SK-N-SH (cell line): ENCODE measurements at regions not wholly inside any gene's neighbourhood (a gene's known extent, or its start where the extent isn't known, plus 50 kb on each side); places are given as distances from the start of the nearest gene placed in this dataset.

Experiments
- CTCF ChIA-PET: fragments of 300-600, 350-600 bp; formaldehyde crosslinking; extraction: SDS; loops from one replicate; lab custom pipeline; 2021; lab: Yijun Ruan, JAX
- POLR2A ChIA-PET: fragments of 350-600 bp; sonication (Branson Sonifier 250); formaldehyde crosslinking; extraction: SDS; loops from one replicate; lab custom pipeline; 2020; ENCODE audit warnings: antibody characterized with exemption, inconsistent platforms; lab: Yijun Ruan, JAX
- DNase-seq: peaks from one replicate; pipeline ENCODE4 v3.0.0; 2012
- H2AFZ ChIP-seq: fragments of 200-600 bp; sonication (generic); 2 replicates; pipeline ENCODE4 v1.8.1; 2016; ENCODE audit warnings: antibody characterized with exemption, mild to moderate bottlenecking, low read depth
- H3F3A ChIP-seq: fragments of 200-600 bp; sonication (generic); replicated peaks from 2 replicates; pipeline ENCODE3; 2016; ENCODE audit warnings: antibody characterized with exemption, mild to moderate bottlenecking; ENCODE audit not compliant: insufficient read depth
- H3K27ac ChIP-seq, 2 experiments: fragments of 200-500 bp in 1 of 2; fragments of 200-600 bp in 1 of 2; sonication (Bioruptor generic) in 1 of 2; sonication (generic), shearing (Covaris generic) in 1 of 2; 2 replicates each; pipeline versions ENCODE4 v1.5.1 to v1.6.1; 2014 to 2016; ENCODE audit warnings: low read depth in 2 of 2, inconsistent platforms in 1 of 2, low read length in 1 of 2, mild to moderate bottlenecking in 1 of 2, mixed read lengths in 1 of 2
- H3K27me3 ChIP-seq: fragments of 200-600 bp; sonication (generic), shearing (Covaris generic); 2 replicates; pipeline ENCODE4 v1.6.1; 2016; ENCODE audit warnings: mixed run types; ENCODE audit not compliant: insufficient read depth
- H3K36me3 ChIP-seq, 2 experiments: fragments of 200-500 bp in 1 of 2; fragments of 200-600 bp in 1 of 2; sonication (Bioruptor generic) in 1 of 2; sonication (generic) in 1 of 2; replicated peaks in 1 of 2; 2 replicates each; pipeline versions ENCODE3 to v1.5.1; 2014 to 2016; ENCODE audit warnings: low read length in 1 of 2, mild to moderate bottlenecking in 1 of 2; ENCODE audit not compliant: insufficient read depth in 2 of 2, control insufficient read depth in 1 of 2
- H3K4me1 ChIP-seq, 2 experiments: fragments of 200-500 bp in 1 of 2; fragments of 200-600 bp in 1 of 2; sonication (Bioruptor generic) in 1 of 2; sonication (generic), shearing (Covaris generic) in 1 of 2; 2 replicates each; pipeline versions ENCODE4 v1.5.1 to v1.6.1; 2014 to 2016; ENCODE audit warnings: low read depth in 1 of 2, low read length in 1 of 2, mixed run types in 1 of 2; ENCODE audit not compliant: insufficient read depth in 2 of 2, control insufficient read depth in 1 of 2
- H3K4me2 ChIP-seq: fragments of 200-600 bp; sonication (generic), shearing (Covaris generic); 2 replicates; pipeline ENCODE4 v1.6.1; 2017; ENCODE audit warnings: mixed run types
- H3K4me3 ChIP-seq, 2 experiments: fragments of 200-500 bp in 1 of 2; fragments of 200-600 bp in 1 of 2; sonication (Bioruptor generic) in 1 of 2; sonication (generic), shearing (Covaris generic) in 1 of 2; 2 replicates each; pipeline versions ENCODE4 v1.5.1 to v1.8.1; 2014 to 2016; ENCODE audit warnings: low read depth in 2 of 2, inconsistent platforms in 1 of 2, low read length in 1 of 2, mild to moderate bottlenecking in 1 of 2, mixed read lengths in 1 of 2, moderate library complexity in 1 of 2
- H3K79me2 ChIP-seq: fragments of 200-600 bp; sonication (generic); 2 replicates; pipeline ENCODE4 v1.8.1; 2017; ENCODE audit warnings: mild to moderate bottlenecking; ENCODE audit not compliant: insufficient read depth
- H3K9ac ChIP-seq: fragments of 200-600 bp; sonication (generic); 2 replicates; pipeline ENCODE4 v1.6.1; 2017; ENCODE audit warnings: mixed run types
- H3K9me2 ChIP-seq: fragments of 200-600 bp; sonication (generic); 2 replicates; pipeline ENCODE4 v1.6.1; 2017; ENCODE audit warnings: mixed run types
- H3K9me3 ChIP-seq: fragments of 200-600 bp; sonication (generic); 2 replicates; pipeline ENCODE4 v1.6.1; 2017; ENCODE audit warnings: mixed run types, mild to moderate bottlenecking, moderate library complexity
- H4K20me1 ChIP-seq: fragments of 200-600 bp; sonication (generic); 2 replicates; pipeline ENCODE4 v1.6.1; 2017; ENCODE audit warnings: mild to moderate bottlenecking, mixed run types; ENCODE audit not compliant: insufficient read depth
- CTCF ChIP-seq: fragments of 200-600 bp; sonication (generic); IDR thresholded peaks from 2 replicates; pipeline ENCODE4 v1.6.1; 2017; ENCODE audit warnings: antibody characterized with exemption, mild to moderate bottlenecking, moderate library complexity
- EP300 ChIP-seq, 2 experiments: IDR thresholded peaks; 2 replicates each; pipeline versions ENCODE4 v1.4.0 to v1.6.1; 2012; ENCODE audit warnings: borderline replicate concordance in 1 of 2, low read depth in 1 of 2, low read length in 1 of 2
- FOSL2 ChIP-seq: IDR thresholded peaks from 2 replicates; pipeline ENCODE4 v1.4.0; 2012; ENCODE audit warnings: low read depth, mild to moderate bottlenecking, moderate library complexity, borderline replicate concordance
- FOXM1 ChIP-seq: IDR thresholded peaks from 2 replicates; pipeline ENCODE4 v1.4.0; 2012; ENCODE audit warnings: low read depth, mild to moderate bottlenecking
- GATA2 ChIP-seq: sonication (generic); formaldehyde crosslinking; IDR thresholded peaks from 2 replicates; pipeline ENCODE4 v1.5.0; 2020; ENCODE audit warnings: mild to moderate bottlenecking, missing genetic modification reagents
- IRF3 ChIP-seq: fragments of 150-350 bp; IDR thresholded peaks from 2 replicates; pipeline ENCODE4 v1.6.1; 2016; ENCODE audit warnings: mild to moderate bottlenecking, low read depth, low read length
- JUND ChIP-seq: IDR thresholded peaks from 2 replicates; pipeline ENCODE4 v1.4.0; 2012
- NFIC ChIP-seq: IDR thresholded peaks from 2 replicates; pipeline ENCODE4 v1.4.0; 2012; ENCODE audit warnings: borderline replicate concordance
- POLR2AphosphoS5 ChIP-seq: IDR thresholded peaks from 2 replicates; pipeline ENCODE4 v1.6.1; 2012; ENCODE audit warnings: low read depth, low read length
- RCOR1 ChIP-seq: fragments of 150-350 bp; IDR thresholded peaks from 2 replicates; pipeline ENCODE4 v1.6.1; 2017; ENCODE audit warnings: antibody characterized with exemption, low read length
- RFX5 ChIP-seq: IDR thresholded peaks from 2 replicates; pipeline ENCODE4 v1.6.1; 2012; ENCODE audit warnings: mild to moderate bottlenecking, improper control_type of control experiment, low read length
- SIN3A ChIP-seq: IDR thresholded peaks from 2 replicates; pipeline ENCODE4 v1.6.1; 2012; ENCODE audit warnings: low read depth, mild to moderate bottlenecking, low read length, moderate library complexity, borderline replicate concordance
- SMC3 ChIP-seq: IDR thresholded peaks from 2 replicates; pipeline ENCODE4 v1.6.1; 2012; ENCODE audit warnings: low read depth, low read length, improper control_type of control experiment
- TAF1 ChIP-seq: IDR thresholded peaks from 2 replicates; pipeline ENCODE4 v1.6.1; 2012; ENCODE audit warnings: low read depth, mild to moderate bottlenecking, low read length, moderate library complexity, borderline replicate concordance
- USF2 ChIP-seq: fragments of 150-350 bp; IDR thresholded peaks from 2 replicates; pipeline ENCODE4 v1.6.1; 2017; ENCODE audit warnings: antibody characterized with exemption, low read length, low read depth, borderline replicate concordance
- WGBS: methylation state at CpG from one replicate; pipeline ENCODE4 v1.1.6; 2017; ENCODE audit warnings: low lambda C conversion rate; 5-methylcytosine and 5-hydroxymethylcytosine counted together
- TF ChIP-seq, protein P1 (sequence below): IDR thresholded peaks from 2 replicates; pipeline ENCODE4 v1.4.0; 2012; ENCODE audit warnings: low read depth, borderline replicate concordance
- TF ChIP-seq, protein P2 (sequence below): IDR thresholded peaks from 2 replicates; pipeline ENCODE4; 2012

GRCh38 chr16:6095414-6095813 lies 997.8 kb upstream of the EEF2KMT start:
- Histone ChIP-seq H3K36me3 (no peaks in the 10 kb centered on the region), H3K4me1 (peaks cover 0 to 6% of the 10 kb centered on the region in 2 experiments; a peak in 1 of 4 replicates), H3K4me3 (no peak overlapping the region), H3K4me2 (no peak overlapping the region), H3K9me2 (no peaks in the 10 kb centered on the region), H3F3A (no peaks in the 10 kb centered on the region), H4K20me1 (no peaks in the 10 kb centered on the region), H3K9ac (no peak overlapping the region), H3K79me2 (no peaks in the 10 kb centered on the region), H3K27me3 (no peaks in the 10 kb centered on the region), H2AFZ (no peak overlapping the region), H3K27ac (no peak overlapping the region; a peak in 1 of 4 replicates), H3K9me3 (no peaks in the 10 kb centered on the region)
- POLR2A ChIA-PET = no interaction called here
- TF ChIP-seq POLR2AphosphoS5 = no peak
- no peak for DNase-seq
- CTCF ChIA-PET = no interaction called here
- 12% methylated on average over 5 of the region's 5 CpGs for WGBS

GRCh38 chr16:6091021-6091420 lies 993.4 kb upstream of the EEF2KMT start:
- TF ChIP-seq, protein P1, sequence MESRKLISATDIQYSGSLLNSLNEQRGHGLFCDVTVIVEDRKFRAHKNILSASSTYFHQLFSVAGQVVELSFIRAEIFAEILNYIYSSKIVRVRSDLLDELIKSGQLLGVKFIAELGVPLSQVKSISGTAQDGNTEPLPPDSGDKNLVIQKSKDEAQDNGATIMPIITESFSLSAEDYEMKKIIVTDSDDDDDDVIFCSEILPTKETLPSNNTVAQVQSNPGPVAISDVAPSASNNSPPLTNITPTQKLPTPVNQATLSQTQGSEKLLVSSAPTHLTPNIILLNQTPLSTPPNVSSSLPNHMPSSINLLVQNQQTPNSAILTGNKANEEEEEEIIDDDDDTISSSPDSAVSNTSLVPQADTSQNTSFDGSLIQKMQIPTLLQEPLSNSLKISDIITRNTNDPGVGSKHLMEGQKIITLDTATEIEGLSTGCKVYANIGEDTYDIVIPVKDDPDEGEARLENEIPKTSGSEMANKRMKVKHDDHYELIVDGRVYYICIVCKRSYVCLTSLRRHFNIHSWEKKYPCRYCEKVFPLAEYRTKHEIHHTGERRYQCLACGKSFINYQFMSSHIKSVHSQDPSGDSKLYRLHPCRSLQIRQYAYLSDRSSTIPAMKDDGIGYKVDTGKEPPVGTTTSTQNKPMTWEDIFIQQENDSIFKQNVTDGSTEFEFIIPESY = no peak
- TF ChIP-seq JUND = no peak
- TF ChIP-seq NFIC = no peak
- no peak for TF ChIP-seq CTCF
- no peak for TF ChIP-seq SIN3A
- TF ChIP-seq SMC3 = no peak
- TF ChIP-seq RCOR1 = no peak
- TF ChIP-seq FOXM1 = no peak
- TF ChIP-seq RFX5 = no peak
- TF ChIP-seq EP300 (IDR thresholded peaks at IDR 0.05; ENCODE audit: borderline replicate concordance in 1 of 2, low read depth in 1 of 2, low read length in 1 of 2) = no peak
- no peak for TF ChIP-seq FOSL2
- no peak for TF ChIP-seq TAF1
- no peak for TF ChIP-seq USF2
- TF ChIP-seq, protein P2, sequence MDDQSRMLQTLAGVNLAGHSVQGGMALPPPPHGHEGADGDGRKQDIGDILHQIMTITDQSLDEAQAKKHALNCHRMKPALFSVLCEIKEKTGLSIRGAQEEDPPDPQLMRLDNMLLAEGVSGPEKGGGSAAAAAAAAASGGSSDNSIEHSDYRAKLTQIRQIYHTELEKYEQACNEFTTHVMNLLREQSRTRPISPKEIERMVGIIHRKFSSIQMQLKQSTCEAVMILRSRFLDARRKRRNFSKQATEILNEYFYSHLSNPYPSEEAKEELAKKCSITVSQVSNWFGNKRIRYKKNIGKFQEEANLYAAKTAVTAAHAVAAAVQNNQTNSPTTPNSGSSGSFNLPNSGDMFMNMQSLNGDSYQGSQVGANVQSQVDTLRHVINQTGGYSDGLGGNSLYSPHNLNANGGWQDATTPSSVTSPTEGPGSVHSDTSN = no peak
- TF ChIP-seq IRF3 = no peak
- TF ChIP-seq GATA2 (CRISPR knock-in tag) = no peak
- TF ChIP-seq POLR2AphosphoS5 = no peak
- no peaks in the 10 kb centered on the region for H3K27me3 ChIP-seq
- H3K4me3 ChIP-seq = no peak overlapping the region
- no peaks in the 10 kb centered on the region for H3F3A ChIP-seq
- no peaks in the 10 kb centered on the region for H3K9me3 ChIP-seq
- peaks cover 0 to 6% of the 10 kb centered on the region in 2 experiments; a peak in 1 of 4 replicates for H3K4me1 ChIP-seq
- no peak overlapping the region for H2AFZ ChIP-seq
- H4K20me1 ChIP-seq = no peaks in the 10 kb centered on the region
- POLR2A ChIA-PET = no interaction called here
- 32% methylated on average over 3 of the region's 3 CpGs for WGBS
- H3K9me2 ChIP-seq = no peaks in the 10 kb centered on the region
- H3K79me2 ChIP-seq = no peaks in the 10 kb centered on the region
- no peak overlapping the region for H3K4me2 ChIP-seq
- CTCF ChIA-PET = interaction anchor here (1.0 to 1.3 kb wide), 2 partner anchors 9 to 14 kb away, joined by 3 read pairs; no protein-coding TSS in a partner anchor
- no peaks in the 10 kb centered on the region for H3K36me3 ChIP-seq
- H3K27ac ChIP-seq = no peak overlapping the region
- no peak for DNase-seq
- H3K9ac ChIP-seq = no peak overlapping the region
